AML-193 (cell line): ENCODE measurements at regions not wholly inside any gene's neighbourhood (a gene's known extent, or its start where the extent isn't known, plus 50 kb on each side); places are given as distances from the start of the nearest gene placed in this dataset.

ENCODE experiments used
- DNase-seq, 2 experiments: peaks; one replicate each; lab custom pipeline; 2025; lab: John Stamatoyannopoulos, UW

DNA sequence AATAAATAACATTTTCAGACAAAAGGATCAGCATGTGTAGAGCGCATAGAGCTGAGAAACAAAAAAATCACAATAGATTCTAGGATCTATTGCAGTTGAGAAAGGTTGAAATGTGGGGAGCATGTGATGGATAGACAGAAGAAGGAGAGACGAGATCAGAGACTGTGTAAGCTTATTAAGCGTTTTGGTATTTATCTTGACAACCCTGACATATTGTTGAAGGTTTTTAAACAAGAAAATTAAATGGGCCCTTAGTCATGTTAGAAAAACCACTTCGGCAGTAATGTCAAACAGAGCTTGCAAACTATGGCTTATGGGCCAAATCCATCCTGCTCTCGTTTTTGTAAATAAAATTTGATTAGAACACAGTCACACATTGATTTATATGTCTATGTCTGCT lies 200.5 kb upstream of the KLF4 start:
- no peak for DNase-seq

GRCh38 chr9:107688728-107689127 lies 199.2 kb upstream of the KLF4 start:
- DNase-seq, result no peak

DNA sequence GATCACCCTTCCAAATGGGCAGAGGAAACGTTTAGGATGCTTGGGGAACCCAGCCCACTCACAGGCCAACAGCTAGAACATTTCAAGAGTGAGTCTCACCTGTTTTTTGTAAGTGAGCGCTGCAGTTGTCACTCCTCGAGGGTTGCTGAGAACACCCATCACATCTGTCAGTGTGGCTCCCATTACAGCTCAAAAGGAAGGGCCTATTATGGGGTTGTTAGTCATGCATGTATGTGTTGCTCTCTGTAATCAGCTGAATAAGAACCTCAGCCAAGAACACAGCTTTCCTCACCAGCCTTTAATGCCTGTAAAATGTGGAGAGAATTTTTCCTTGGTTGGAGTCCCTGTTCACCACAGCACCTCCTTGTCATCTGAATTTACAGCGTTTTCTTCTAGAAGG lies 196.3 kb upstream of the KLF4 start:
- DNase-seq, result no peak

- no peak for DNase-seq
Measured at GRCh38 chr9:107685376-107685775, 195.8 kb upstream of the KLF4 start.

DNA sequence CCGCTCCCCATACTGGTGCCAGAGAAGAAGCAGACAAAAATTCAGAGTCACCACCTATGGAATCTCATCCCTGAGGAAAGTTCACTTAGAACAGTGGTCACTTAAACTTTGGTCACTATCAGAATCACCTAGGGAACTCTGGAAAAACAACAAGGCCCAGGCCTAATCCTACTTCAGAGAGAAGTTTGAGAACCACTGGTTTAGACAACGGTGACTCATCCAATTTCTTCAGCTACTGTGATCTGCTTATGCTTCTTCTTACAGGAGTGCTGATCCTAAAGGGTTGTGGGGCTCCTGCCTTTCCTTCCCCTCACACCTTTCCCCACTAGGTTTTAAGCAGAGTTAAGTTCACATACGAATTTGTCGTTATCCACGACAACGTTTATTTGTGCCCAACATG lies 194.7 kb upstream of the KLF4 start:
- DNase-seq, result no peak

DNA sequence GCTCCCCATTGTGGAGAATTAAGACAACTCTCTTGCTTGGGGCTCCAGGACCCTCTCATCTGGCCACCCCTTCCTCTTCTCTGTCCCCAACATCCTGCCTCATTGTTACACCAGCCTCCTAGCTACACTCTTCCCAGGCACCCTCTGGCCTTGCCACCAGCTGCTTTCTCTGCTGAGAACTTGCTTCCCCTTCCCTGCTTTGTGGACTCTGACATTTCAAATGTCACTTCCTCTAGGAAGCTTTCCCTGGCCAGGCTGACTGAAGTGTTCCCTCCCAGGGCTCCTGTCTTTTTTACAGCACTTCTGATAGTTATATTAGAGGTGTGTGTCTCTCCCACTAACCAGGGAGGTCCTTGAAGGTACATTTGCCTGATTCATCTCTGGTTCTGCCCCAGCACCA lies 194.0 kb upstream of the KLF4 start:
- DNase-seq, result no peak

GRCh38 chr9:107681988-107682387 lies 192.4 kb upstream of the KLF4 start:
- no peak for DNase-seq

- no peak for DNase-seq
Measured at GRCh38 chr9:107675351-107676259, 186.0 kb upstream of the KLF4 start.

- DNase-seq, result no peak
Measured at GRCh38 chr9:107674721-107675277, 185.2 kb upstream of the KLF4 start.

DNA sequence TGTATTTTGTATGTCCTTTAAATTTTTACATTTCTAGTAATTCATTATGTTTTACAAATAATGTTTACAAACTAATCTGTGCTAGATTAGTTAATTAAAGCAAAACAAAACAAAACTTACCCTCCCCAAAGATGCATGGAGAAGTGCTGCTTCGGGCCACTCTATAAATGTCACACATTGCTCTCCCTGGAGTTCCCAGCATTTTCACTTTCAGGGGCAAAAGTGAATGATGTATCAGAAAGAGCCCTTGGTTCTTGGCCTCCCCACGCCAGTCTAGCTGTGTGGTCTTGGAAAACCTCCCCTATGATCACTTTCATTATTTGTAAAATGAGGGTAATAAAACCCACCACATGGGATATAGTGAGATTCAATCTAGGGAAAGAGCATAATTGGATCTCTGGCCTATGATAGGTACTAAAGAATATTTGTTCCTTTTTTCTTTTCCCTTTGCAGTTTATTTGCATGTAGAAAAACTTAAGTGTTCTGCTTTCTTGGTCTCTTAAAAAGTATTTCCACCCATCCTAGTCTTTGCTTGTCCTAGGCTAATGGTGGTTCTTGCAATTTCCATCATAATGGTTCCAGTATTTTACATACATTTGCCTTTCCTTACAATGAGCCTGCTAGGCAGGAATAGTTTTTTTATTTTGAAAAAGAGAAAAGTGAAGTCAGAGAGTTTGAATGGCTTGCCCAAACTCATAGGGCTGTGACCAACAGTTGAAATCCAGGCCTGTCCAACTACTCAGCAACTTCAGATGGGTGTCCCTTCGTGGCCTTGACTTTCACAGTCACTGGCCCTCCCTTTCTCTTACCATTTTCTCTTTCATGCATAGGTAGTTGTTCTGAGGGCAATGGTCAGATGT lies 184.5 kb upstream of the KLF4 start:
- no peak for DNase-seq

GRCh38 chr9:107671588-107671987 lies 182.0 kb upstream of the KLF4 start:
- DNase-seq, result no peak

DNA sequence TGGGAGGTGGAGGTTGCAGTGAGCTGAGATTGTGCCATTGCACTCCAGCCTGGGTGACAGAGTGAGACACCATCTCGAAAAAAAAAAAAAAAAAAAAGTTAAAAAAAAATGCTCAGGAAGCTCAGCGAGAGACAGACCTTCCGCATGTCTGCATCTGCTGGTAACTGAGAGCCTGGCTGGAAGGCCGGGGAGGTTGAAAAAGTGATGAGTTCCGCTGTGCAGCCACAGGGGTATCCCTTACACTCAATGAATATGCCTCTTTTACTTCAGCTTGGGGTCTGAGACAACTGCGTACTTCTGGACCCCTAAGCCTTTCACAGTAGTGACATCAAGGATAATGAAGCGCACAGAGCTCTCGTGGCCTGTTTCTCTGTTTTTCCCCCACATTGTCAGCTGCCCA lies 179.9 kb upstream of the KLF4 start:
- no peak for DNase-seq

- DNase-seq, result no peak
Measured at GRCh38 chr9:107667231-107668070, 177.9 kb upstream of the KLF4 start.

- DNase-seq, result no peak
Measured at GRCh38 chr9:107665057-107665456, 175.5 kb upstream of the KLF4 start.

DNA sequence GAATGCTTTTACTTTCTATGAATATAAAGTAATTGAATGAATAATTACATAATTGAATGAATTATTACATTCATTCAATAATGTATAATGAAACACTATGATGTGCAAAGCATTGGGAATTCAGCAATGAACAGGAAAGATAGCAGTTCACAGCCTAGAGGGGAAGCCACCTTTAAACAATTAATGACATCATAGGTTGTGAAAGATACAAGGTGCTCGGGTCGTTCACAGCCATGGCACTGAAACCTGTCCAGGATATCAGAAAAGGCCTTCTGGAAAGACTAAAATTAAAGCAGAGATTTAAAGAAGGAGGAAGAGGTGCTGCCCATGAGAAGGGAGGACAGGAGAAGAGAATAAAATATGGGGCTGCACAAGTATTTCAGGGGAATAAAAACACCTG lies 171.4 kb upstream of the KLF4 start:
- no peak for DNase-seq

DNA sequence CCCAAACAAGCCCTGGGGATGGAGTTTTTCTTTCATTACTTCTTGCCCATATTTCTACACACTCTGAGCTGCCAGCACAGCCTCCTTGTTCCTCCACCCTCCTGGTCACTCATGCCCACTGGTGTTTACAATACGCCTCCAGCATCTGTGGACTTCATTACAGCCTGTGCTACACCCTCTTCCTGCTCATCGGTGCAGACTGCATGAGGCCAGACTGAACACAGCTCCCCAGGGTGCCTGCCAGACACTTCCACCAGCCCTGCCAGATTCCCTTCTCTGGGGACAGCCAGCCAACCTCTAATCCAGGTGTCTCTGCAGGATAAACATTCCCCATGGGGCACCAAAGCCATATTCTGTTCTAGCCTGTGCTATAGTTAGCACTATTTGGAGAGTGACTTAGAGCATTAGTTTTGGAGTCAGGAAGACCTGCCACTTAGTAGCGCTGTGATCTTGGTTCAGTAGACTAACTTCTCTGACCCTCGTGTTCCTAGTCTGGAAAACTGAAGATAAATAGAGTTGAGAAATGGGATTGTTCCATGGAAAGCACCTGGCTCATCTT lies 163.8 kb upstream of the KLF4 start:
- DNase-seq, result no peak

- DNase-seq, result no peak
Measured at GRCh38 chr9:107650995-107651394, 161.4 kb upstream of the KLF4 start.

DNA sequence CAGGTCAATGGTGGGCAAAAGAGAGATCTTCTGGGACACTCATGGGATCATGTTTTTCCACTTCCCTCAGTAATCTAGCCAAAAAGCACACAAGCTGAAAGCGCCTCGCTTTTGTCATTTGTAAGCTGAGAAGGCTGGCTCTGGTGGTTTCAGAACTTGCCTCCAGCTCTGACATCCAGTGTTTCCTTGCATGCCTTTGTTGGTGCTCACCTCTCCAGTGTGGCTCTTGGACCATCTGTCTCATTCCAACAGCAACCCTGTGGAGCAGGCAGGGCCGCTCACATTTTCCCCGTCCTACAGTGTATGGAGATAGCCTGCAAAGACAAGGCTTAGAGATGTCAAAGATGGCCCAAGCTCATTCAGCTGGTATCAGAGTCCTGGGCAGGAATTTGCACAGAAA lies 160.8 kb upstream of the KLF4 start:
- DNase-seq, result no peak

DNA sequence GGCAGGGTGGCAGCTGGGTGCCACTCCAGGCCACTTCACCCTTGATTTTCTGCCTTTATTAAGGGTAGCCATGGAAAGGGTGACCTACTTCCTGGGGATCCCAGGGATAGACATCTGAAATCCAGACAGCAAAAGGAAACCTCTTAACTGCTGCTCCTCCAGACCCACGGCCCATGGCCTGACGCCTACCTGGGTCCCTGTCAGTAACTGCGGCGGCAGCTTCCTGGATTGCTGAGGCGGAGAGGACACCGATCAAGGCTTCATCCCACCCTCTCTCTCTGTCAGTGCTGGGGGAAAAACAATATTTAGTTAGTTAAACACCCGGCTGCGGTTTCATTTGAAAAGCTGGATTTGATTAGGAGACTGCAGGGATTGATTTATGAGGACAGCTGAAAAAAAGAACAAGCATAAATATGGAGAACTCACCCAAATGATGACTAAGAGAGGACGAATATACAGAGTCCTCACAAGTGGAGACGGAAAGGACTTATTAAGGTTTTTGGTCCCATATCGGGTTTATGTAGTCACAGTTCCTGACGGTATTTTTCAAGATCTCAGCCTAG lies 158.7 kb upstream of the KLF4 start:
- no peak for DNase-seq

DNA sequence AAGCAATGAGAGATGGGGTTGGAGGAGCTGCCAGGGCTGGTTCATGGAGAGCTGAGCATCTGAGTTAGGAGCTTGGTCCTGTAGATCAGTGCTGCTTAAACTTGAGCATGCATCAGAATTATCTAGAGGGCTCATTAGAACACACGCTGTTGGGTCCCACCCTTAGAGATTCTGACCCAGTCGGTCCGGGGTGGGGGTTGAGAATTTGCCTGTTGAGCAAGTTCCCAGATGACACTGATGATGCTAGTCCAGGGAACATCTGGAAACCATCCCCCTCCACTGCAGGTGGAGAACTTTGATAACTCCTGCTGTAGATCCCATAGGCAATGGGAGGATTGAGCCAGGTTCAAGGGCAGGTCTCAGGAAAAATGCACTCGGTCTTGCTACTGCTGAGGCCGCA lies 158.0 kb upstream of the KLF4 start:
- no peak for DNase-seq

DNA sequence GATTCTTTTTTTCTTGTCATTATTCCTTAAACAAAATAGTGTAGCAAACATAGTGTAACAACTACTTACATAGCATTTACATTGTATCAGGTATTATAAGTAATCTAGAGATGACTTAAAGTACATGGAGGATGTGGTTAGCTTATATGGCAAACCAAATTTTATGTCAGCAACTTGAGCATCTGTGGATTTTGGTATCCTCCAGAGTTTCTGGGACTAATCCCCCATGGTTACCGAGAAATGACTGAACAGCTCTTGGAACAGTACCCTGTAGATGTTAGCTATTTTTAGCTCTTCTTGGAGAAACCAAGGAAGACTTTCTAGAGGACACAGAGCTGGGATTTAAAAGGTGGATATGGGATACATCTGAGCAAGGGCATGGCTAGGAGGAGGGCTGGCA lies 157.6 kb upstream of the KLF4 start:
- DNase-seq, result no peak
